HFF-Myc (cell line): ENCODE measurements at regions not wholly inside any gene's neighbourhood (a gene's known extent, or its start where the extent isn't known, plus 50 kb on each side); places are given as distances from the start of the nearest gene placed in this dataset.

ENCODE experiments used
- DNase-seq: peaks from one replicate; pipeline ENCODE4 v3.0.0-alpha.2; 2011; ENCODE audit warnings: low read depth; ENCODE audit errors: extremely low read depth
- H3K4me3 ChIP-seq: replicated peaks from 2 replicates; pipeline ENCODE4 v1.5.1; 2011; ENCODE audit warnings: low read depth, mild to moderate bottlenecking, control low read depth, low read length
- CTCF ChIP-seq: IDR thresholded peaks from 2 replicates; pipeline ENCODE4 v1.5.1; 2012; ENCODE audit warnings: mild to moderate bottlenecking, low read depth, low read length, control low read depth; ENCODE audit errors: missing control alignments

GRCh38 chr21:16241016-16241415, 511.2 kb downstream of the USP25 start:
- no peak for TF ChIP-seq CTCF
- DNase-seq, result no peak
- H3K4me3 ChIP-seq, result no peak overlapping the region

- no peak for TF ChIP-seq CTCF
- H3K4me3 ChIP-seq, result no peak overlapping the region
- no peak for DNase-seq
Measured at GRCh38 chr21:16241479-16241963, 511.7 kb downstream of the USP25 start.

DNA sequence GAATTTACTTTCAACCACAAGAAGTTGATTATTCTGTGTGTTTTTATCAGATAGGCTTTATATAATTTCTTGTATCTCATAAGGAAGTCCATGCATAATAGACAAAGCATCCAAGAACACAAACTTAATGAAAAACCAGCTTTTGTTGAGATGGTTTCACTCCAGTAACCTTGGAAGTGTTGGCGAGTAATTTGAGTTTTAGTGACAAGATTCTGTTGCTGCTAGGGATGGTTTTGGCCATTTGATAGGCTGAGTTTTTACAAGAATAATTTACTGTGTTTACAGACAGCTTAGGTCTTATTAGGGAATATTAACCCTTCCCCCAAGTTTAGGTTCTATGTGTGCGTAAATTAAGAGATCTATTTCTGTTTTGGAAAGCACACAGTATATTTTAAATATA, 513.6 kb downstream of the USP25 start:
- TF ChIP-seq CTCF, result no peak
- H3K4me3 ChIP-seq, result no peak overlapping the region
- DNase-seq, result no peak

- DNase-seq, result no peak
- no peak for TF ChIP-seq CTCF
- H3K4me3 ChIP-seq, result no peak overlapping the region
Measured at GRCh38 chr21:16248705-16249104, 518.9 kb downstream of the USP25 start.

DNA sequence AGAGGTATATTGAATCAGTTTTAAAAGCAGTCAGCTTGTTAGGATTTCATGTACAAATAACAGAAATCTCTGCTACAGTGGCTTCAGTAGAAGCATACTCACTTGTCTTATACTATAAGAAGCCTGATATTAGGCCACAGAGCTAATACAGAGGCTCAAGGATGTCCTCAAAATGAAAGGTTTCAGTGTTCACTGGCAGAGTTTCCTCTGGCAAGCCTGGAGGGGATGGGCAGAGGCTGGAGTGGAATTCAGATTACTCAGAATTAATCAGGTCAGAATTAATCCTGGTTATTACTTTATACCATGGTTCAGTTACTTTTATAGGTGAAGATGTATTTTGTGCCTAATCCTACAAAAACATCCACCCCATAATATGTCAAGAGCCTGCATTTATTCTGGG, 520.5 kb downstream of the USP25 start:
- TF ChIP-seq CTCF, result no peak
- no peak overlapping the region for H3K4me3 ChIP-seq
- DNase-seq, result no peak

DNA sequence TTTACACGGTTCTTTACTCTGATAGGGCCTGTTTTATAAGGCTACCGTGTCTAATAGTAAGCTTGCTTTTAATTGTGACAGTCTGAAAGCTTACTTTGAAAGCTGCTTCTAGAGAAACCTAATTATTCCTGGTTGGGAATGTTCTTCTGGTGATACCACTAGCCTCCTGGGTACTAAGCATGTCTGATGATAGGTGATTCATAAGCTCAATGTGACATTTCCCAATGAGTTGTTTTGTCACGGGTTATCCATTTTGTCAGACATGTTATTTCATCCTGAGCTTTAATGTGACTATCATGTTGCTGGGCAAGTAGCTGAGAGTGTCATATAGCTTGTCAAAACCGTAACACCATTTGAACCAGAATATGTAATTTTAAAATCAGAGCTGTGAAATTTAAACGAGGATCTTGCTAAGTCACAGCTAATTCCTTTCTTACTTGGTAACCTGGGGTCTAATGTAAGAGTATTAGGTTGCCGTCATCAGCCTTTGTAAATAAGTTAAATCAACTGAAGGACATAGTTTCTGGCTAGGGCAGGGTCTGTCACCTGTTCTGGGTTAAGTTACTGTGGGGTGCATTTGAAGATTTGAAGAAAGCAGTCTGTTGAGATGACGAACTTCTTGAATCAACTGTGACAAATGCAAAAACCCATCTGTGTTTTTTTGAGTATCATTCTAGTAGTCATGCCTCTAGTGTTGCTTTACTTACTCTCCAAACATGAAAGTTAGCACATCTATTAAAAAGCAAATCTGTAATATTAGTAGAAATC, 529.2 kb downstream of the USP25 start:
- DNase-seq, result no peak
- no peak overlapping the region for H3K4me3 ChIP-seq
- no peak for TF ChIP-seq CTCF

GRCh38 chr21:16262091-16262490, 532.3 kb downstream of the USP25 start:
- TF ChIP-seq CTCF, result no peak
- no peak overlapping the region for H3K4me3 ChIP-seq
- no peak for DNase-seq
